Cardiac fibroblast (primary cell): ENCODE measurements at regions not wholly inside any gene's neighbourhood (a gene's known extent, or its start where the extent isn't known, plus 50 kb on each side); places are given as distances from the start of the nearest gene placed in this dataset.
"Not testable (repeated sequence)": the region's sequence is repeated elsewhere in the genome, so short reads cannot be mapped to it uniquely, and the experiment has no call there.

ENCODE experiments used
- DNase-seq, 2 donors: peaks; one replicate each; pipeline versions ENCODE4 v3.0.0 to v3.0.0-alpha.2; 2010; ENCODE audit warnings: low read depth in 2 of 2
- H3K4me3 ChIP-seq, 2 donors: replicated peaks in 1 of 2; 1 replicate in 1 of 2; 2 replicates in 1 of 2; pipeline ENCODE4 v1.5.1; 2011; ENCODE audit warnings: low read depth in 2 of 2, low read length in 2 of 2, mild to moderate bottlenecking in 2 of 2, moderate library complexity in 1 of 2
- CTCF ChIP-seq: IDR thresholded peaks from one replicate; pipeline ENCODE4 v1.5.1; 2011; ENCODE audit warnings: low read depth, mild to moderate bottlenecking, low read length, inconsistent platforms

- no peak overlapping the region for H3K4me3 ChIP-seq
- no peak for DNase-seq
- no peak for TF ChIP-seq CTCF
These were observed 108.8 kb upstream of the SYNCRIP start for GRCh38 chr6:85751374-85752055.

GRCh38 chr6:85750146-85750545, 107.5 kb upstream of the SYNCRIP start:
- H3K4me3 ChIP-seq = not testable (repeated sequence)

GRCh38 chr6:85749236-85749635, 106.5 kb upstream of the SYNCRIP start:
- no peak for DNase-seq
- TF ChIP-seq CTCF = no peak
- no peak overlapping the region for H3K4me3 ChIP-seq

More at GRCh38 chr6:85750146-85750545, 107.5 kb upstream of the SYNCRIP start:
- DNase-seq = not testable (repeated sequence)

GRCh38 chr6:85747666-85748065, 105.0 kb upstream of the SYNCRIP start:
- no peak overlapping the region for H3K4me3 ChIP-seq
- DNase-seq = peak; percentile 49 to 78
- no peak for TF ChIP-seq CTCF

GRCh38 chr6:85747093-85747492, 104.4 kb upstream of the SYNCRIP start:
- no peak overlapping the region for H3K4me3 ChIP-seq
- no peak for TF ChIP-seq CTCF
- DNase-seq = peak; percentile 34 to 43

GRCh38 chr6:85744433-85744970, 101.8 kb upstream of the SYNCRIP start:
- H3K4me3 ChIP-seq = no peak overlapping the region
- no peak for DNase-seq
- no peak for TF ChIP-seq CTCF

GRCh38 chr6:85726206-85726605, 83.5 kb upstream of the SYNCRIP start:
- TF ChIP-seq CTCF = no peak
- DNase-seq = no peak
- no peak overlapping the region for H3K4me3 ChIP-seq
